OCI-LY7 (cell line): ENCODE measurements at regions not wholly inside any gene's neighbourhood (a gene's known extent, or its start where the extent isn't known, plus 50 kb on each side); places are given as distances from the start of the nearest gene placed in this dataset.

Experiments used
- BruUV-seq: library from RNA; stranded (reverse); fragments of 400-500 nt; replicated peaks from 2 replicates; lab custom pipeline; 2021; lab: Mats Ljungman, UMichigan
- CTCF ChIA-PET: fragments of 300-600 bp; sonication (Branson Sonifier 250); formaldehyde crosslinking; loops from one replicate; lab custom pipeline; 2022; ENCODE audit warnings: antibody characterized with exemption; ENCODE audit not compliant: unreplicated experiment; lab: Charles Lee
- POLR2A ChIA-PET: fragments of 300-600 bp; sonication (Branson Sonifier 250); formaldehyde crosslinking; loops from one replicate; lab custom pipeline; 2022; ENCODE audit warnings: antibody characterized with exemption; lab: Charles Lee
- DNase-seq: peaks from one replicate; pipeline ENCODE4 v3.0.0-alpha.2; 2015; ENCODE audit warnings: low spot score
- H2AFZ ChIP-seq: fragments of 200-600 bp; sonication (generic), shearing (Covaris generic); 2 replicates; pipeline ENCODE4 v1.6.1; 2014; ENCODE audit warnings: mild to moderate bottlenecking, antibody characterized with exemption, low read length, moderate library complexity
- H3K27ac ChIP-seq: fragments of 200-600 bp; sonication (generic); 2 replicates; pipeline ENCODE4 v1.5.1; 2014; ENCODE audit warnings: mixed run types, low read depth, mild to moderate bottlenecking, moderate library complexity, low read length, inconsistent platforms; ENCODE audit not compliant: poor library complexity, severe bottlenecking
- H3K36me3 ChIP-seq: fragments of 200-600 bp; sonication (generic); 2 replicates; pipeline ENCODE4 v1.6.1; 2014; ENCODE audit warnings: mild to moderate bottlenecking, antibody characterized with exemption, low read length, moderate library complexity, mixed read lengths; ENCODE audit not compliant: insufficient read depth
- H3K4me1 ChIP-seq: fragments of 200-600 bp; sonication (generic); 2 replicates; pipeline ENCODE4 v1.5.1; 2014; ENCODE audit warnings: mild to moderate bottlenecking, low read length; ENCODE audit not compliant: insufficient read depth, poor library complexity, severe bottlenecking
- H3K4me2 ChIP-seq: fragments of 200-600 bp; sonication (generic); 2 replicates; pipeline ENCODE4 v1.6.1; 2014; ENCODE audit warnings: mild to moderate bottlenecking, low read length
- H3K4me3 ChIP-seq: fragments of 200-600 bp; sonication (generic); 2 replicates; pipeline ENCODE4 v1.5.1; 2014; ENCODE audit warnings: mild to moderate bottlenecking, low read depth, low read length; ENCODE audit not compliant: poor library complexity, severe bottlenecking
- H3K79me2 ChIP-seq: fragments of 200-600 bp; sonication (generic); 2 replicates; pipeline ENCODE4 v1.6.1; 2016; ENCODE audit warnings: low read depth, mild to moderate bottlenecking, low read length, moderate library complexity, mixed read lengths; ENCODE audit not compliant: insufficient read depth
- H3K9me2 ChIP-seq: fragments of 200-600 bp; sonication (generic); 2 replicates; pipeline ENCODE4 v1.6.1; 2016; ENCODE audit warnings: mild to moderate bottlenecking, low read length, mixed read lengths; ENCODE audit not compliant: insufficient read depth
- H3K9me3 ChIP-seq: fragments of 200-600 bp; sonication (generic); 2 replicates; pipeline ENCODE4 v1.6.1; 2014; ENCODE audit warnings: mild to moderate bottlenecking, mixed run types, low read length, mixed read lengths
- H4K20me1 ChIP-seq: fragments of 200-600 bp; sonication (generic); 2 replicates; pipeline ENCODE4 v1.6.1; 2014; ENCODE audit warnings: mild to moderate bottlenecking, antibody characterized with exemption, low read length, moderate library complexity, mixed read lengths; ENCODE audit not compliant: insufficient read depth
- CTCF ChIP-seq: fragments of 200-600 bp; sonication (generic); conservative IDR thresholded peaks from 2 replicates; pipeline ENCODE4 v1.5.1; 2014; ENCODE audit warnings: mild to moderate bottlenecking, antibody characterized with exemption, low read length, moderate library complexity, mixed read lengths
- EZH2phosphoT487 ChIP-seq: fragments of 200-600 bp; sonication (generic); IDR thresholded peaks from 2 replicates; pipeline ENCODE4 v1.6.1; 2018; ENCODE audit warnings: low read depth, borderline replicate concordance, mild to moderate bottlenecking, mixed run types, antibody characterized with exemption, low read length, moderate library complexity, mixed read lengths
- intact Hi-C: fragments of 100-400 bp; cut with micrococcal nuclease; formaldehyde crosslinking; loops from one replicate; pipeline ENCODE4 v1.10.0; 2022; ENCODE audit not compliant: unreplicated experiment

- Histone ChIP-seq H2AFZ (no peak overlapping the region), H3K4me2 (no peak overlapping the region), H3K9me2 (no peaks in the 10 kb centered on the region), H3K36me3 (no peaks in the 10 kb centered on the region), H3K79me2 (no peaks in the 10 kb centered on the region), H3K4me3 (no peak overlapping the region), H4K20me1 (no peaks in the 10 kb centered on the region), H3K4me1 (no peaks in the 10 kb centered on the region), H3K9me3 (no peaks in the 10 kb centered on the region), H3K27ac (no peak overlapping the region)
- BruUV-seq, result no TSS peak
- ChIA-PET POLR2A (interaction anchor here (0.5 to 1.2 kb wide), 3 partner anchors 9 to 103 kb away, joined by 3 to 4 read pairs (median 4); no protein-coding TSS in a partner anchor), CTCF (no interaction called here)
- intact Hi-C loops, result no loop called here
- TF ChIP-seq CTCF, result no peak
- TF ChIP-seq EZH2phosphoT487, result no peak
- DNase-seq, result no peak
These were observed 1112.3 kb upstream of the FANCL start for GRCh38 chr2:59353306-59353921.

- BruUV-seq, result no TSS peak
- H3K36me3 ChIP-seq, result no peaks in the 10 kb centered on the region
- DNase-seq, result no peak
- no peak overlapping the region for H2AFZ ChIP-seq
- H3K9me3 ChIP-seq, result no peaks in the 10 kb centered on the region
- ChIA-PET POLR2A (no interaction called here), CTCF (no interaction called here)
- no peaks in the 10 kb centered on the region for H3K4me1 ChIP-seq
- no peaks in the 10 kb centered on the region for H3K9me2 ChIP-seq
- TF ChIP-seq EZH2phosphoT487 (no peak), CTCF (no peak)
- H3K4me3 ChIP-seq, result no peak overlapping the region
- no peaks in the 10 kb centered on the region for H3K79me2 ChIP-seq
- no peak overlapping the region for H3K4me2 ChIP-seq
- intact Hi-C loops, result no loop called here
- no peak overlapping the region for H3K27ac ChIP-seq
- H4K20me1 ChIP-seq, result no peaks in the 10 kb centered on the region
These were observed 1101.0 kb upstream of the FANCL start for GRCh38 chr2:59342166-59342565.

DNA sequence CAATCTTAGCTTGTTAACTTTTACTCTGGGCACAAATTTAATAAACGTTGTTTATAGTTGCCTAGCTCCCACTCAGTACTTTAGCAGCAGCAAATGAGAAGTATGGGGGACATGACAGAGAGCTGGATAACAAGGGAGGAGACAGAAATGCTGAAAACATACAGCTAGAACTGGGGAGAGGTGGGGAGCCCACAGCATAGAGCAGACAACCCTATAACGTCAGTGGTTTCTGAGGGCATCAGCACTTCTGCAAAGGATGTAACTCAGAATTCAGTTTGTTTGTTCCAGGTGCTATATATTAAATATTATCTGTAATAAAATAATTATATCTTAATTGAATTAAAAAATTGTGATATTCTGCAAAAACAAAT lies 1098.7 kb upstream of the FANCL start:
- Histone ChIP-seq H4K20me1 (no peaks in the 10 kb centered on the region), H3K79me2 (no peaks in the 10 kb centered on the region), H3K4me3 (no peak overlapping the region), H3K9me2 (no peaks in the 10 kb centered on the region), H3K9me3 (no peaks in the 10 kb centered on the region), H3K4me2 (no peak overlapping the region), H3K4me1 (no peaks in the 10 kb centered on the region), H3K36me3 (no peaks in the 10 kb centered on the region), H2AFZ (no peak overlapping the region), H3K27ac (no peak overlapping the region)
- TF ChIP-seq EZH2phosphoT487 (no peak), CTCF (no peak)
- DNase-seq, result no peak
- POLR2A ChIA-PET, result interaction anchor here (0.7 to 1.0 kb wide), 2 partner anchors 73 to 755 kb away, joined by 3 to 4 read pairs; no protein-coding TSS in a partner anchor
- intact Hi-C loops, result no loop called here
- no TSS peak for BruUV-seq
- CTCF ChIA-PET, result no interaction called here
